ENCODE measurements at regions not wholly inside any gene's neighbourhood (a gene's known extent, or its start where the extent isn't known, plus 50 kb on each side); places are given as distances from the start of the nearest gene placed in this dataset.

DNA sequence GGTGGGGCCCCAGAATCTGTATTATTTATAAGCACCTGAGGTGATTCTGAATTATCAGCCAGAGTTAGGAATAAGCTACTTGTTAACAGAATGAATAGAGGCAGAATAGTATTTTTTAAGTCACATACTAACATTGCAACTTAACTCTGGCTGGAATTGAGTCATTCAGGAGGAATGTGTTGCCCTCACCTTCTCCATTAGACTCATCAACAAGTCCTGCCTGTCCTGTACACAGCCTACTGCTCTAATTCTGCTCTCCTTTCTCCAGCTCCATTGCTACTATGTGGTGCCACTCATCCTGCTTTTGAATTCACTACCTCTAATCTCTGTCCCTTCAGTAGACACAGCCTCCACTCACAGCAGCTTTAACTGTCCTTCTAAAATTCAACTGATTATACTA is 669.4 kb downstream of the DHX35 start:
- TF ChIP-seq EZH2phosphoT487 (IDR thresholded peaks at IDR 0.05; ENCODE audit: unreplicated experiment) (no peak), POLR2AphosphoS5 (IDR thresholded peaks at IDR 0.05; ENCODE audit: low read depth) (no peak)
- TF ChIP-seq, protein P1, sequence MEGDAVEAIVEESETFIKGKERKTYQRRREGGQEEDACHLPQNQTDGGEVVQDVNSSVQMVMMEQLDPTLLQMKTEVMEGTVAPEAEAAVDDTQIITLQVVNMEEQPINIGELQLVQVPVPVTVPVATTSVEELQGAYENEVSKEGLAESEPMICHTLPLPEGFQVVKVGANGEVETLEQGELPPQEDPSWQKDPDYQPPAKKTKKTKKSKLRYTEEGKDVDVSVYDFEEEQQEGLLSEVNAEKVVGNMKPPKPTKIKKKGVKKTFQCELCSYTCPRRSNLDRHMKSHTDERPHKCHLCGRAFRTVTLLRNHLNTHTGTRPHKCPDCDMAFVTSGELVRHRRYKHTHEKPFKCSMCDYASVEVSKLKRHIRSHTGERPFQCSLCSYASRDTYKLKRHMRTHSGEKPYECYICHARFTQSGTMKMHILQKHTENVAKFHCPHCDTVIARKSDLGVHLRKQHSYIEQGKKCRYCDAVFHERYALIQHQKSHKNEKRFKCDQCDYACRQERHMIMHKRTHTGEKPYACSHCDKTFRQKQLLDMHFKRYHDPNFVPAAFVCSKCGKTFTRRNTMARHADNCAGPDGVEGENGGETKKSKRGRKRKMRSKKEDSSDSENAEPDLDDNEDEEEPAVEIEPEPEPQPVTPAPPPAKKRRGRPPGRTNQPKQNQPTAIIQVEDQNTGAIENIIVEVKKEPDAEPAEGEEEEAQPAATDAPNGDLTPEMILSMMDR (conservative IDR thresholded peaks at IDR 0.05; ENCODE audit: low read depth in 2 of 2): no peak
